ENCODE measurements at regions not wholly inside any gene's neighbourhood (a gene's known extent, or its start where the extent isn't known, plus 50 kb on each side); places are given as distances from the start of the nearest gene placed in this dataset.

DNA sequence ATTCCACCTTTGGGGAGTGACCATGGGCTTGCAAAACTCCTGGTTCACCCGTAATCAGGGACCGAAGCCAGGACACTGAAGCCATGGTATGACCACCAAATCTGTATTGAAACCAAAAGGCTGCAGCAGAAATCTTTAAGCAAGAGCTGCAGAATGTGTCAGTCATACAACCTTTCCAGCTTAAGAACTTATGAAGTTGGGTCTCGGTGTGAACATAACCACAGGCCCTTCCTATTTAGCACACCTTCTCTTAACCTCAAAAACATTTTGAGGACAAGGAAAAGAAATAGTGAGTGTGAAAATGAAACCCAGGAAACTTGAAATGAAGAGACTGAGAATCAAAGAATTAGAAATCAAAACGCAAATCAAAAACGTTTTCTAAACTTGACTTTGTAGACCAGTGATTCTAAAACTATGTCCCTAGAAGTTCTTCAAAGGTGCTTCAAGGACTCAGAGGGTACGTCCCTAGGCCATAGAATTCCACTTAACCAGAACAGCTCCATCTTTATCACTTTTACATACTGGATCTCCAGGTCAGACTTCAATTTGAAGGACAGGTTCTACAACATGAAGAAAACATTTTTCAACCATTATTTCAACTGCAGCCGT is 231.6 kb upstream of the GRIP1 start:
- DNase-seq (ENCODE audit: low read depth) = no peak

DNA sequence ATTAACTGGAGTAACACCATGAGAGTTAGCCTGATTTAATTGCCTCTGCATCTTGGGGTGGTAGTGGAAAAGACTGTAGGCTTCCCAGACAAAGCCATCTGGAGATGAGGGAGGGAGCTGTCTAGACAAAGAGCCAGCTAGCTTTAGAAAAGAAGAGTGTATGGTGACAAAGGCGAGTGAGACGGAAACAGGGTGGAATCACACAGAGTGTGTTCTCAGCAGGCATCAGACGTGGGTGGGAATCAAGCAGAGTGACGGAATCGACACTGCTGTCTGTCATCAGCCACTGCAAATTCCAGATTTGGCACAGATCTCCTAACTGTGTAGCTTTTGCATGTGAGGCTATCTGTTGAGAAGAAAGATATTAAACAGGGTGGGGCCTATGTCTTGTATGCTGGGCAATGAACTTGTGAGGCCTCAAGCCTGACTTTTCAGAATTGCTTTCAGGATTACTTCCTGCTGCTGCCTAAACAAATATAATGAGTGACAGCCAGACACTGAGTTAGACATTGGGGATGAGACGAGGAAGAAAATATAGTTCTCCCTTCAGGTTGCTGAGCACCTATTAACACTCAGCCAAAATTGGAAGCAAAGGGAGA is 236.5 kb upstream of the GRIP1 start:
- DNase-seq (ENCODE audit: low read depth) = no peak

DNA sequence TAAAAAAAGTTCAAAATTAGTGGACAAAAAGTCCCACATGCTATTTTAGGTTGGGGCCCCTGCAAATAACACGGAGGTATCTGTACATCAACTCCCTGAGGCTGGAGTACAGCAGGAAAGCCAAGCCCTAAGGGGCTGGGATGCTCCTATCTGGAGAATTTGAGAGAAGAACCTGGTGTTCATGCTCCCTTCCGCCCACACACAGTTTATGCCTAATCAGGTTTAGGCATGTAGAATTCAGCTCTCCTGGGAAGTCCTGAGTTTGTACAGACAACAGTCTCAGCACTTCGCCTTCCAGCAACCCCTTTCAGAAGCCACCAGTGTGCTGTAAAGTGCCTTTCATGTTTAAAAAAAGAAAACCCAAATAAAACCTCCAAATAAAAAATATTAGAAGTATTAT is 237.3 kb upstream of the GRIP1 start:
- no peak for DNase-seq (ENCODE audit: low read depth)

DNA sequence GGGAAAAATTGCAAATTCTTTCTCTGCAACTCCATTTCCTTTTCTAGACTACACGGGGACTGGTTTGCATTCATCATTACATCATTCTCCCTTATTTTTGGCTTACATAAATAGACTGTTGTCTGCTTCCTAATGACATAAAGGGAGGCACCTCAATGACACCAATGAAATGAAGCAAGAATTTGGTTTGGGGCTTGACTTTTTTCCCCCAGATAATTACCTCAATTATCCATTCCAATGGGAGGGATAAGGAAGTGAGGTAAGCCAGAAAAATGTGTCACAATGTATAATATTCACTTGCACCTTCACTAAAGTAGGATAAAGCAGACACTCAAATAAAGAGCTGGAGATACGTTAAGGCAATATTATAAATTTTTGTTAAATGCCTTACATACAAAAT is 240.6 kb upstream of the GRIP1 start:
- DNase-seq (ENCODE audit: low read depth) = no peak

DNA sequence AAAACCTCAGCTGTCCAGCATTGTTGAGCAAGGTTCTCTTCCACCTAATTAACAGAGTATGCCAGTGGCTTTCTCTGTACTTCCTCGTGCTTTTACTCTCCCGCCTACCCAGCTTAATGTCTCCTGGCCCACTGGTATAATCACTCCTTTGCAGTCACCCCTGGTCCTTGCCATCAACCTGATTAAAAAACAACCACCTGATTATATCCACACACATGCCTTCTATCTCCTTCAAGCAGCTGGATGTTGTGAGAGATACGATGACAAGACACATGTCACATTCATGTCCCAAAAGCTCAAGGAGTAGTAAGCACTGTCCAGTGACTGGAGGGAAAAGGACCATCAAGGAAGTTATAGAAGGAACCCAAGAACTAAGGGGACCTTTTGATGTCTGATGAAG is 241.3 kb upstream of the GRIP1 start:
- no peak for DNase-seq (ENCODE audit: low read depth)

DNA sequence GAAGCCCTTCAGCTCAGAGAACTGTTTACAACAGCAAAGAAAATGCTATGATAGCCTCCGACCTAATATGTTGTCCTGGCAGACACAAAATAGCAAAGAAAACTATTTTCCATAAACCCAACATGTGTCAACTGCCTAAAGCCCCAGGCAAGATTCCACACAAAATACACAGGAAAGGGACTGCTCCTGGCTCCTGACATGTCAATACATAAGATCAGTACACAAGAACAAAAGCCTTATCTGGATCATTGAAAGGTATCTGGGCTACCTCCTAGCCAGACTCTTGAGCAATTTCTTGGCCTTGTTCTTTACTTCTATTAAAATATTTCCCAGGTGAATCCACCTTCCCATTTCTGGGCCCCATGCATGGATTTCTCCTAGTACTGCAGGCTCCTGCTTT is 242.3 kb upstream of the GRIP1 start:
- no peak for DNase-seq (ENCODE audit: low read depth)

DNA sequence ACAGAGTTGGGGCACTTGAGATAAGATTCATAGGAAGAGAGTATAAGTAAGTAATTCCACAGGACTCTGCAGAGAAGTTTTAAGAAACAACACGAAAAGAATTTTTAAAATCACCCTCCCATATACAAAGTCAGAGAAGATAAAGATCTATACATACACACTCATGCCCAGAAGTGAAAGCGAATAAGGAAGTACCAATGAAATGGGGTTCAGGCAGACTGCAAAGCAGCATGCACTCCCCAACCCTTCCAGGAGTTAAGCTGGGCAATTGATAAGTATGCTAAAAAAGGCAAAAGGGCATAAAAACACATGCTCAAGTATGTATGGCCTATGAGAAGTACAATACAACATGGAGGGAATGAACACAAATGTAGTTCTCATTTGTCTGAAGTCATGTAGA is 246.2 kb upstream of the GRIP1 start:
- DNase-seq (ENCODE audit: low read depth) = no peak

DNA sequence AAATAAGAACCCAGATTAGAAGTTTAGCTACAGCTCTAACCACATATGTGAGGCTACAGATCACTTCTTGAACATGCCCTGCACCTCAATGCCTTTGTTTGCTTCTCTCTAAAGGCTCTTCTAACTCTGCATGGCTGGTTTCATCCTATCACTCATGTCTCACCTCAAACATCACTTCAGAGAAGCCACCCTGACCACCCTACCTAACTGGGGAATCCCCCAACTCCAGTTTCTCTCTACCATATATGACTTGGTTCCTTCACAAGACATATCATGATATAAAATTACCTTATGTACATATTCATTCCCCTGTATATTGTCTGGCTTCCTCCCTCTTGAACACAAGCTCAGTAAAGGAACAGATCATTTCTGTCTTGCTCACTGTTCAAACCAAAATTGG is 250.2 kb upstream of the GRIP1 start:
- no peak for DNase-seq (ENCODE audit: low read depth)

DNA sequence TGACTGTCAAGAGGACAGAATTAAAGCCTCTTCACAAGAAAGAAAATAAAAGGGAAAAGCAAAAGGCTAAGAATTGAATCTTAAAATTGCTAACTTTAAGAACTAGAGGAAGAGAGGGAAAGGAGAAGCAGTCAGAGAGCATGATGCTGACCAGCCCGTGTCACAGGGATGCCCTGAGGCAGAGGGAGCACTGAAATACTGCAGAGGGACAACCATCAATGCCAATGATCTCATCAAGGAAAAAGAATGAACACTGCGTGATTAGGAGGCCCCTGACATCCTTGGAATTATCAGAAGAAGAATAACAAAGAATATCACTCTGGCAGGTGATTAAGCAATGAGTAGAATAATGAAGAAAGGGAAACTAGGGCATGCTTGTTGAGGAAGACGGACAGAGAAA is 252.2 kb upstream of the GRIP1 start:
- DNase-seq (ENCODE audit: low read depth) = no peak

DNA sequence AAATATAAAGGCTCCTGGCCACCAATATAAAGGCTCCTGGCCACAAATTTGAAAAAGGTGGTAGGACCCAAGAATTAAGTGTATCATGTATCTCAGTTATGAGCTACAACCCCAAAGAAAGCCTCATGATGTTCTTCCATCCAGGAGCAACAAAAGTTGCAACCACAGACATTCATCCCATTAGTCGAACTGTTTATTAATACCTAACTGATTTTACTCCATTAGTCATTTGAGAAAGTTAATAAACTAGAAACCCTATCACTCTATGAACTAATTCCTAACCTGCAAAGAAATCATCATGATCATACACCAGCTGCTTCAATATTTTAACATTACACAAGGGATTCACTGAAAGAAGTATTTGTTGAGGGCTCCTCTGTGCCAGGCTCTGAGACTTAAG is 253.2 kb upstream of the GRIP1 start:
- no peak for DNase-seq (ENCODE audit: low read depth)

DNA sequence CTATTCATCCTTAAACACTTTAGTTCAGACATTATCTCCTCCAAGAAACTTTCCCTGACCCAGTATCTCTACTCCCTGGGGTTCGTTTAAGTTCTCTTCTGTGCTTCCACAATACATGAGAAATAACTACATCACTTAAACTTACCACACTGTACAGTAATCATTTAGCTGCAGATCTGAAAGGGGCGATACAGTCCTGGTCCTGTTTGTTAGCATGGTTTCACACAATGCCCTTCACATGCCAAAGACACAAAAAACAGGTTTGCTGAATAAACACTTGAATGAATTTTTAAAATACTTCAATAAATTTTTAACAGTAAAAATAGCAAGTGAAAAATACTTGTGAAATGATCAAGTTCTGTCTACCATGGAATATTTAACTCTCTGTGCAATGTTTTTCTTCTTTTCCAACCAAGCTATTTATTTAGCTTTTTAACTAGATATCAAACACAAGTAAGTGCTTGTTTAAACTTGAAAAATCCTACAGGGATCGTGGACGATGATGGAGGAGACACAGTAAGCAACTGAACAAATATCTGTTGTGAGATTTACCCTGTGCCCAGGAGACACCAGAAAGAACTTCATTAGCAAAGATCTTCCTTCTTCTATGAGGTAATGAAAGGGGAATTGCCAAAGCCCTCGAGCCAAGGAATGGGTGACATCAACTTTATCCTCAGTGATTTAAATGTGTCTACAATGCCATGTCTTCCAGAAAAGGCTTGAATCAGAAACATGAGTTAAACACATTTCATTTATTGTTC is 255.6 kb upstream of the GRIP1 start:
- DNase-seq (ENCODE audit: low read depth) = no peak

DNA sequence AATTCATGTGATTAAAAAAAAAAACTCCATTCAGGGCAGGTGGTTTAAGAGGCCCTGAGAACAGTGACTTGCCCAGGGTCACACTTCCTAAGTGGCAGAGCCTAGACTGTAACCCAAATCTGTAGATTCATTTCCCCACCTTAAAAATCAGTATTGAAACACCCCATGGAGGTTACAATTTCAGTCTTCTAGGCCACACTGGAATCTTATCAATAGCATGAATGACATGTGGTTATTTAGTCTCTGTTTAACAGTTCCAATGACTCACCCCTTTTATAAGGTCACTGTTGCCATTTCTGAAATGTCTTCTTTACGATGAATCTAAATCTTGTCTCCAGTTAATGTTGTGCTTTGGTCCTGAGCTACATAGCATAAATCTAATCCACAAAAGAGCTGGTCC is 262.3 kb upstream of the GRIP1 start:
- DNase-seq (ENCODE audit: low read depth) = no peak

DNA sequence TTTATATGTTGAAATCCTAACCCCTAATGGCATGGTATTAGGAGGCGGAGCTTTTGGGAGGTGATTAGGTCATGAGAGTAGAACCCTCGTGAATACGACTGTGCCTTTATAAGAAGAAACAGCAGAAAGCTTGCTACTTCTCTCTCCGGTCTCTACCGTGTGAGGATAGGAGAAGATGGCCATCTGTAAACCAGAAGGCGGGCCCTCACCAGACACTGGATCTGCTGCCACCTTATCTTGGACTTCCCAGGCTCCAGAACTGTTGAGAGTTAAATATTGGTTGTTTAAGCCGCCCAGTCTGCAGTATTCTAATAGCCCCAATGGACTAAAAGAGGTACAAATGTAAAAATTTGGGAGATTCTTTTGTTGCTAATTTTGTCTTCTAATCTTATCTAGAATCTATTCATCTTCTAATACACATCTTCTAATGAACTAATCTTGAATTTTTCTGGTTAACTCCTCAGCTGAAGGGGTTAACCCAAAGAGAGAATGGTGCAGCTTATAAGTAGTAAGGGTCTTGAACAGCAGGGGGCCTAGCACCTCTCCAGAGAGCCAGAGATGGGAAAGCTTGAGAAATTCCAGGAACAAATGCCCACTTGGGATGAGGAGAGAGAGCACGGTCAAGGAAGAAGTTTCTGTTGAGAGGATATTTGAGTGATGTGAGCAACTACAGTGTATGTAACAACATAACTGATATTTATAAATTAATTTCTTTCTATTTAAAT is 264.0 kb upstream of the GRIP1 start:
- no peak for DNase-seq (ENCODE audit: low read depth)

DNA sequence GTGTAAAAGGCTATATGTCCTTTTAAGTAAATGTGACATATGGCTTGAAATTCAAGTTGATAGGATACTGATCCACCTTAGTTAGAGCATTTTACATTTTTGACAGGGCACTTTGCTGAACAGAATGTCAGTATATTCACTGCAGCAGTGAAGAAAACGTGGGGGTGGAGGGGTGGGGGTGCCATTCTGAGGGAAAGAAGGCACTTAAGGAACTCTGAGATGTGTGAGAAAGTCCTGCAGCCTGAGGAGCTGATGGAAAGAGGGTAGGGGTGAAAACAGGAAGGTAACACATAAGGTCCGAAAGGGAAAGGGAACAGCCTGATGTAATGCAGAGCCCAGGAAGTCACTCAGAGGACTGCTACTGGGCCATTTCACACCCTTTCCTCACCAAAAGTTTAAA is 265.5 kb upstream of the GRIP1 start:
- no peak for DNase-seq (ENCODE audit: low read depth)

DNA sequence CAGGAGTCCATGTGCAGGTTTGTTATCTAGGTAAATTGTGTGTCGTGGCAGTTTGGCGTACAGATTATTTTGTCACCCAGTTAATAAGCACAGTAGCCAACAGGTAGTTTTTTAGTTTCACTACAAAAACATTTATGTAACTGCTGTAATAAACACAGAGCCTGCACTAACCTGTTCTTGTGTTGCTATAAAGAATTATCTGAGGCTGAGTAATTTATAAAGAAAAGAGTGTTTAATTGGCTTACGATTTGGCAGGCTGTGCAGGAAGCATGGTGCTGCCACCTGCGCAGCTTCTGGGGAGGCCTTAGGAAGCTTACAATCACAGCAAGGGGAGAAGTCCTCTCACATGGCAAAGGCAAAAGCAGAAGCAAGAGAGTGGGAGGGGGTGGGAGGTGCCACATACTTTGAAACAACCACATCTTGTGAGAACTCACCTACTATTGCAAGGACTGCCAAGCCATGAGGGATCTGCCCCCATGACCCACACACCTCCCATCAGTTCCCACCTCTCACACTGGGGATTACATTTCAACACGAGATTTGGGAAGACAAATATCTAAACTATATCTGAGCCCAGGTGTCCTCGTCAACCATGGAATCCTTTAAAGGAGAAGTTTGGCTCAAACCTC is 266.4 kb upstream of the GRIP1 start:
- no peak for DNase-seq (ENCODE audit: low read depth)

DNA sequence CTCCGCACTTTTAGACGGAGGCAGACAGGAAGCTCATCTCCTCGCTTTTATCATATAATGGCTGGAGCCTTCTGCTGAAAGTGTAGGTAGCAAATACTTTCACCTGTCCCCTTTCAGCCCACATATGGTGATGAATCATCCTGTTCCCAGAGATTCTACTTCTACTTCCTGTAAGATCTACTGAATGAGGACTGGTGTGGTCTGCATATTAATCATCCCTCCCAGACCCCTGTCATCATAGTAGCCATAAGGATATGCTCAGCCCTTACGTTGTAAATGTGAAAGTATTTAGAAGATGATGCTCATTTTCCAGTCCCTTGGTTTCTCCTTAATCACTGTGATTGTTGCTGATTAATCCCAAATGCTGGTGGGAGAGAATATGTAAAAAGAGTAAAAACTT is 268.2 kb upstream of the GRIP1 start:
- DNase-seq (ENCODE audit: low read depth) = no peak

DNA sequence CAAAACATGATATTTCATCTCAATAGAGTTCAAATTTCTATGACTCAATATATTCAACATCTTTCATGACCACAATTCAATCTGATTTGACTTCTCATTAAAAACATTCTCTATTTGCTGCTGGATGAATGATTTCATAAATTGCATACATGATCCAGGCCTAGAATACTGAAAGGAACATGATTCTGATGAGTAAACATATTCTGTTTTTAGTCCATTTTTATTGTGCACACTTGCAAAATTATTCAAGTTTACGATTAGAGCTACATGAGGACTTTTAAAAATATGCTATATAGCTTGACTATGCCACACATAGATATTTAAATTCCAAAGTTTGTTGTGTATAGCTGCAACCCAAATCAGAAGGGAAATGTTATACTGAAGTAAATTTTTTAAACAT is 273.8 kb upstream of the GRIP1 start:
- DNase-seq (ENCODE audit: low read depth) = no peak

DNA sequence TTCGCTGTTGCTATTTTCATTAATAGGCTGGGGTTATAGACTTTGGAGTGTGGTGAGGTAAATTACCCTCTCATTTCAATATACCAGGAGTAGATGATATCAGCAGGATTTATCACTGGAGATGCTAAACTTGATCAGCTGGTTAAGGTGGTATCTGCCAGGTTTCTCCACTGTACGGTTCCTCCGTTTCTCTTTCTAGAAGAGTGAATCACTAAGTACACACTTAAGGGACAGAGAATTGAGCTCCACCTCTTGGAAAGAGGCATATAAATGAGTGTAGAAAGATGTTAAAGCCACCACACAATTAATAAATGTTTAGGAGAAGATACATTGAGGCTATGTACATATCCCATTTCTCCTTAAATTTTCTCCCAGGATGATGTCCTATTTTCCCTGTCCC is 277.4 kb upstream of the GRIP1 start:
- DNase-seq (ENCODE audit: low read depth) = no peak

DNA sequence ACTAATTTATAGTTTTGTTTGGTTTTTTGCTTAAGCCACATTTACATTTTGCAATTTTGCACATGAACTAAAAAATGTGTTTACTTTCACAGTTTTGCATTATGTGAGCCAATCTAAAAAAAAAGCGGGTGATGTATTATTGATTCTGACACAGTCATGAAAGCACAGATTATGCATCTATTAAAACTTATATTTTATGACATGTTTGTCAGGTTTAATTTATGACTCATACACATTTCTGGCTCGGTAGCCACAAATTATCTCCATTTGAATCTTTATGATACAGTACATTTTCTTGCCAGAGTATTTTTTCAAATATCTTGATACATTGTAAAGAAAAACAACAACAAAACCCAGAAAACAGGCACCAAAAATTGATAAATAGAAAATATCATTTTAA is 280.4 kb upstream of the GRIP1 start:
- DNase-seq (ENCODE audit: low read depth) = no peak

DNA sequence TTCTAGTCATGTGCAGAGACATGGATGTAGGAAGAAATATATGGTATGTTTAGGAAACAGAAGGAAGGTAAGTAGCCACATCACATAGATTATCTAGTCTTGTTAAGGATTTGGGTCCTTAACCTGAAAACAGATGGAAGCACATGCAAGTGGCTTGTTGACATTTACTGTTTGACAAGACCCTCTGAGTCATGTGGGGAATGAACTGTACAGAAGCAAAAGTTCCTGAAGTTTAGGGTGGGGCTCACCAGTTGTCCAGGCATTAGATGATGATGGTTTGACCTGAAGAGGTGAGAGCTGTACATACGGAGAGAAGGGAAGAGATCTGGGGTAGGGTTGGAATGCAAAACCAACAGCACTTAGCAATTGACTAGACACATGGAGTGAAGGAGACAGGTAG is 281.1 kb upstream of the GRIP1 start:
- DNase-seq (ENCODE audit: low read depth) = no peak

DNA sequence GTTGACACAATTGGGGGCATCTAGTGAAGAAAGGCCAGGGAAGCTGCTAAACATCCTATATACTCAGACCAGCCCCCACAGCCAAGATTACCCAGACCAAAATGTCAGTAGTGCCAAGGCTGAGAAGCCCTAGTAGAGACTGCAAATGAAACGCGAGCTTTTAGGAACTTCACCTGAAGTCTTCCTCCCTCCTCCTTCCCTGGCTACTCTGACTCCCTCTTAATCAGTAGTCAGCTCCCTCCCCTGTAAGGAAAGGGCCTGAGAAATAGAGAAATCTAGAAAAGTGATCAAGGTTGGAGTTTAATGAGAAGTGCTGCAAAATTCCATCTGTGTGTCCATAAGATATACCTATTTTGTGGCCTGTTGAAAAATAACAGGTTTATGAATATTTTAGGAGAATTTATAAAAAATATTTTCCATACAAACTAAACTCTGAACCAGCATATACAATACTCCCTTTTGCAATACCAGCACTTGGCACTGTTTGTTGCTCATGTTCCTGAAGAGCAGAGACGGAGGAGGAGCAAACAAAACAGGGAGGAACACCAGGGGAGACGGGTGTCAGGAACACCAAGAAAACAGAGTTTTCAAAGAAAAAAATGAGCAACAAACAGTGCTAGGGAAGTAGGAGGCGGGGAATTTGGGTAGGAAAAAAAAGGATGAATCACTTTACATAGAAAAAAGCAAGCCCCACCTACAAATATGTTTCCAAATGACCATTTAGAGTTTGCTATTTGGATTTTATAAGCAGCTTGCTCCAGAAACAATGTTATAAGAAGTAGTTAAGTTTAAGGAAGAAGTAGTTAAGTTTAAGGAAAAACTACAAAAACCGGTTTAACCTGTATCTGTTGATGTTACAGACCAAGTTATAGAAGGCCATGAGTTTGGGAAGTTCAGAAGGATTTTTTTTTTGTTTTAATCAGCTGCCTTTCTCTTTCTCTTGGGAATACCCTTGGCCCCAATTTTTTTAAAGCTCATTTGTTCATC is 282.1 kb upstream of the GRIP1 start:
- no peak for DNase-seq (ENCODE audit: low read depth)

Data from GM04504 (cell line).